ENCODE measurements at regions not wholly inside any gene's neighbourhood (a gene's known extent, or its start where the extent isn't known, plus 50 kb on each side); places are given as distances from the start of the nearest gene placed in this dataset.

DNA sequence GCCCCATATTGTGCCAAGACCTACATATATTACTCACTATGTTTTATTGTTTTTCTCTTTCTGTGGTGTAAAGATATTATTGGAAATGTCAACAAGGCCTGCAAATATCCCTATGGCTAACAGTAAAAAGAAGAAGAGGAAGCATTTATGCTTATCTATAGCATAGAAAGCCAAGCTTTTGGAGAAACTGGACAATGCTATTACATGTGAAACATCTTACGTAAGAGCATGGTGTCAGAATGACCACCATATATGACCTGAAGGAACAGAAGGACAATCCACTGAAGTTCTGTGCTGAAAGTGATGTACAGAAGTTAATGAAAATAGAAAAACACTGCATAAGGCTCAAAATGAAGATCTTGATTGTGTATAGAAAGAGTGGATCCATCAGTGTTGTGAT is 145.2 kb downstream of the KCTD12 start (continued):
- TF ChIP-seq BACH1 (IDR thresholded peaks at IDR 0.05; ENCODE audit: low read length) (no peak), SP4 (IDR thresholded peaks at IDR 0.05; ENCODE audit: low read length) (no peak)

Data from H1 (cell line).